HG03442 (cell line): ENCODE measurements at regions not wholly inside any gene's neighbourhood (a gene's known extent, or its start where the extent isn't known, plus 50 kb on each side); places are given as distances from the start of the nearest gene placed in this dataset.

Experiments used
- ATAC-seq: cut with Tn5 transposase; IDR thresholded peaks from one replicate; pipeline ENCODE4 v1.9.1; 2021; ENCODE audit warnings: mild to moderate bottlenecking, moderate library complexity; ENCODE audit not compliant: unreplicated experiment

- ATAC-seq: no peak
Observed at GRCh38 chr12:68447797-68448260, 115.7 kb upstream of the MDM1 start.

- ATAC-seq: no peak
Observed at GRCh38 chr12:68449196-68449595, 117.0 kb upstream of the MDM1 start.

- no peak for ATAC-seq
Observed at GRCh38 chr12:68450947-68451260, 118.7 kb upstream of the MDM1 start.

GRCh38 chr12:68451261-68452077 is 119.3 kb upstream of the MDM1 start:
- peak; percentile 67 for ATAC-seq

GRCh38 chr12:68452078-68452715 is 120.0 kb upstream of the MDM1 start:
- no peak for ATAC-seq

- ATAC-seq: no peak
Observed at GRCh38 chr12:68453278-68453677, 121.1 kb upstream of the MDM1 start.

- ATAC-seq: no peak
Observed at GRCh38 chr12:68453876-68454275, 121.7 kb upstream of the MDM1 start.

- ATAC-seq: no peak
Observed at GRCh38 chr12:68454892-68455291, 122.7 kb upstream of the MDM1 start.

- no peak for ATAC-seq
Observed at GRCh38 chr12:68455691-68456345, 123.7 kb upstream of the MDM1 start.

- no peak for ATAC-seq
Observed at GRCh38 chr12:68458866-68459265, 126.7 kb upstream of the MDM1 start.

GRCh38 chr12:68460236-68460635 is 128.1 kb upstream of the MDM1 start:
- ATAC-seq: no peak

GRCh38 chr12:68461645-68462044 is 129.5 kb upstream of the MDM1 start:
- ATAC-seq: no peak

- no peak for ATAC-seq
Observed at GRCh38 chr12:68462803-68463202, 130.6 kb upstream of the MDM1 start.

- ATAC-seq: no peak
Observed at GRCh38 chr12:68465227-68465626, 133.1 kb upstream of the MDM1 start.

- ATAC-seq: no peak
Observed at GRCh38 chr12:68467514-68467913, 135.4 kb upstream of the MDM1 start.

GRCh38 chr12:68468036-68468435 is 135.9 kb upstream of the MDM1 start:
- ATAC-seq: no peak

- ATAC-seq: no peak
Observed at GRCh38 chr12:68469113-68469512, 137.0 kb upstream of the MDM1 start.

GRCh38 chr12:68470664-68471328 is 138.6 kb upstream of the MDM1 start:
- ATAC-seq: no peak

- no peak for ATAC-seq
Observed at GRCh38 chr12:68474467-68475204, 136.1 kb upstream of the RAP1B start.

GRCh38 chr12:68476794-68477193 is 133.9 kb upstream of the RAP1B start:
- ATAC-seq: no peak

- ATAC-seq: no peak
Observed at GRCh38 chr12:68477261-68477772, 133.4 kb upstream of the RAP1B start.
